HG02610 (cell line): ENCODE measurements at regions not wholly inside any gene's neighbourhood (a gene's known extent, or its start where the extent isn't known, plus 50 kb on each side); places are given as distances from the start of the nearest gene placed in this dataset.
A peak's percentile ranks its signal among the peaks of the same experiment; 100 is the strongest.

Source experiments
- ATAC-seq: cut with Tn5 transposase; IDR thresholded peaks from one replicate; pipeline ENCODE4 v1.9.1; 2021; ENCODE audit warnings: mild to moderate bottlenecking, moderate library complexity; ENCODE audit not compliant: unreplicated experiment

- ATAC-seq = no peak
These were observed 50.3 kb downstream of the BMAL2 start for GRCh38 chr12:27382924-27383323.

DNA sequence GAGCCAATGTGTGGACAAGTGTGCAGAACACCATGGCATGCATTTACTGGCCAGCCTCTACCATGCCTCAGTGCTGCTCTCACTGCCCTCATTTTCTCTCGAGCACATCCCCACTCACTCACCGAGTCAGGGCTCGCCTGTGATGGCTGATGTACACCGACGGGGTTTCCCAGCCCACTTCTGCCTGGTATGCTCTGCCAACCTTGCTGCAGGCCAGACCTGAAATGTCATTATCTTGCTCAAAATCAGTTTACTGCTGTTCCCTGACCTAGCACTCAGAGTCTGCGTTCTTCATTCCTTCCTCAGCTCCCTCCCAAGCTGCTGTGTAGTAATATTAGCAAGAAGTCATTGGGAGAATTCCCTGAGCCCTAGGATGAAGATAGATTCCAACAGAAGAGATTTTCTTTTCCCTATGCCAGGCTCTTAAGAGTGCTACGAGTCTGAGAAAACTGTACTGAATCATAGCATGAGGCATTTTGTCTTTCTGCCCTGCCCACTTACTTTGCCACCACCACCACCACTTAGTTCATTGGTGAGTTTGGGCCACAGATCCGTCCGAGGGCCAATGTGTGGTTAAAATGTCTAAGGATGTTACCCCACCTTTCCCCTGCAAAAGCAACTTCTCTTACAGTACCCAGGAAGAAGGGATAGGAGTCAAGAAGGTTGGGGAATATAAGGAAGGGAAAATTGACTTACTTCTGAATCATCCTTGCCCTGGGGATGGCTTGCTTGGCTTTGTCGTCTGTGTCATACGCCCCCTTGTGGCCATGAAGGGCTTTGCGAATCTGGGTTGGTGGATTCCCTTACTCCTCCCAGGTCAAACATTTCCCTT, 51.0 kb downstream of the BMAL2 start:
- peak; percentile 61 for ATAC-seq

DNA sequence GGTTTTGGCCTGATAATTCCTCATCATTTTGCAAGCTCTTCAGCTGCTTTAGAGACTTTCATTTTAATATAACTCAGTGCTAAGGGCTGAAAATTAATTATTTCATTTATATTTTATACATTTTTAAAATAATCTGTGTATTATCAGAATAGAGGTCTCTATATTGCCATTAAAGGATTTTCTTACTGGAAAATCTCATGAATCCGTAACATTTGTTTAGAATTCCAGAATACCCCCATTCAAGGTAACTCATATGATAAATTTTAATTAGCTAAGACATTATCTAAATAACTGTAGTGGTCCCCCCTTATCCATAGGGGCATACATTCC, 51.6 kb downstream of the BMAL2 start:
- ATAC-seq = no peak

GRCh38 chr12:27385766-27386564, 53.3 kb downstream of the BMAL2 start:
- ATAC-seq = no peak

DNA sequence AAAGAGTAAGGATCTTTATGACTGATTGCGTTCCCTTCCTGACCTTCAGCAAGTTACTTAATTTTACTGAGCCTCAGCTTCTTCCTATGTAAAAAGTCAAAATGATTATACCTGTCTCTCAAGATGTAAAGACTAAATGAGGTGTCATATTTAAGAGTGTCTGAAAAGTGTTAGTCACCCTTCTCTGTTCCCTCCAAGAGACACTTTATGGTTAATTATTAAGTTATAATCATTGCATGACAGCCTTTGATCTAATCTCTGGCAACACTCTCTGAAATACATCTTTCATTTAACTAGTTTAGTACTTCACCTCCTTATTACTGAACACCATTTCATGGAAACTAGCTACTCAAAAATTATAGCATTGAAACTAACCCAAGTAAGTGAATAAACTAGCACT, 54.8 kb downstream of the BMAL2 start:
- no peak for ATAC-seq

DNA sequence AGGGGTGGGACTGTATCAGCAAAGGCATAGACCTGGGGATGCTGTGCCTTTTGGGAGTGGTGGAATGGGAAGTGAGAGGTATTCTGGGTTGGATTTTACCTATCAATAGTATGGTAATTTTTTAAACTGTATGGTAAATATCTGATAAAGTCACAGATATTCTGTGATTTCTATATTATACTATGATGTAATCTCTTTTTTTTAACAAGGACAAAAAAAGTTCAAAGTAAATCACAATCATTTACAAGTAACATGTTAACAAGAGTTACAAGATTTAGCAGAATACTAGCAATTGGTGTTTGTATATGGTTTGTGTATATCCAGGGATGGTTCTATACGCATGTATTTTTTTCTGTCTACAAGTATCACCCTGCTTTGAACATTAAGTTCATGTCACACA, 56.0 kb downstream of the BMAL2 start:
- ATAC-seq = no peak

DNA sequence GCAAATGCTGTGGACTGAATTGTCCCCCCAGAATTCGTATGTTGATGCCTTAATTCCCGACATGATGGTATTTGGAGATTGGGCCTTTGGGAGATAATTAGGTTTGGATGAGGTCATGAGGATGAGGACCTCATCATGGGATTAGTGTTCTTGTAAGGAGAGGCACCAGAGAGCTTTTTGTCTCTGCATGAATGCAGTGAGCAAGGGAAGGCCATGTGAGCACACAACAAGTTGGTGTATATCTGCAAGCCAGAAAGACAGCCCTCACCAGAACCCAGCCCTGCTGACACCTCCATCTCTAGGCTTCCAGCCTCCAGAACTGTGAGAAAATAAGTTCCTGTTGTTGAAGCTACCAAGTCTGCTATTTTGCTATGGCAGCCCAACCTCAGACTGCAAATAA, 51.9 kb upstream of the SMCO2 start:
- ATAC-seq = no peak

DNA sequence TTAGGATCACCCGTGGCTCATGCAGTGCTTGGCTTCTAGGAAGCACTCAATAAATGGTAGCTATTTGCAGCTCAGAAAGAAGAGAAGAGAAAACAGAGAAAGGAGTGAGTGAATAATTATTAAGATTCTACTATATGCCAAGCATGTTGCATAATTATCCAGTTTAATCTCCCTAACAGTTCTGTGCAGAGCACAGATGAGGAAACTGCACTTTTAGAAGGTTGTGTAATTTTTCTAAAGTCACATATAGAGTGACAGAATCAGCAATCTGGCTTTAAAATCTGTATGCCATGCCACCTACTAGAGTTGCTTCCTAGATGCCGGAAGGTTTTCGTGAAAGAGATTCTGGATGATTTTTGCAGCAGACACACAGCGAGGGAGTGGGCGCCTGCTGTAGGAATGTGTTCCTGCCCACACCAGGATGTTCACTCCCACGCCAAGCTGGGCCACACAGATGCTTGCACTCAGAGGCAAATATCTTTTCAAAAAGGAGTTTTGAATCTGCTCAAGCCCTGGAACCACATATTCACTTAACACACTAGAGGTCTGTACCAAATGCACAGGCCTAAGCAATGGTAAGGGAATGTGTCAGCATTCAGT, 50.2 kb upstream of the SMCO2 start:
- no peak for ATAC-seq
